Spleen (tissue), 11 donors: ENCODE measurements at regions not wholly inside any gene's neighbourhood (a gene's known extent, or its start where the extent isn't known, plus 50 kb on each side); places are given as distances from the start of the nearest gene placed in this dataset.

Experiments
- DNase-seq: peaks from one replicate; pipeline ENCODE4 v3.0.0-alpha.2; 2020
- H3K27ac ChIP-seq, 8 donors: fragments of 200-600 bp; sonication (generic) in 7 of 8; 1 replicate in 4 of 8; 2 replicates in 4 of 8; pipeline versions ENCODE4 v1.5.0 to v1.8.0; 2016 to 2021; ENCODE audit warnings: inconsistent platforms in 4 of 8, mild to moderate bottlenecking in 4 of 8, moderate library complexity in 1 of 8
- H3K27me3 ChIP-seq, 7 donors: fragments of 200-600 bp; sonication (generic) in 6 of 7; replicated peaks in 1 of 7; 1 replicate in 4 of 7; 2 replicates in 3 of 7; pipeline versions ENCODE4 v1.5.0 to v1.8.0; 2016 to 2021; ENCODE audit warnings: inconsistent platforms in 3 of 7, mild to moderate bottlenecking in 1 of 7
- H3K36me3 ChIP-seq, 6 donors: fragments of 200-600 bp; sonication (generic) in 5 of 6; 1 replicate in 4 of 6; 2 replicates in 2 of 6; pipeline versions ENCODE4 v1.5.0 to v1.8.0; 2016 to 2021; ENCODE audit warnings: inconsistent platforms in 2 of 6
- H3K4me1 ChIP-seq, 6 donors: fragments of 200-600 bp; sonication (generic) in 5 of 6; 1 replicate in 3 of 6; 2 replicates in 3 of 6; pipeline versions ENCODE4 v1.5.0 to v1.8.0; 2016 to 2021; ENCODE audit warnings: inconsistent platforms in 3 of 6
- H3K4me3 ChIP-seq, 8 donors: fragments of 200-600 bp; sonication (generic) in 7 of 8; 1 replicate in 4 of 8; 2 replicates in 4 of 8; pipeline versions ENCODE4 v1.5.0 to v1.8.0; 2016 to 2021; ENCODE audit warnings: inconsistent platforms in 4 of 8, mild to moderate bottlenecking in 4 of 8, moderate library complexity in 2 of 8
- H3K9me3 ChIP-seq, 8 donors: fragments of 200-600 bp; sonication (generic) in 7 of 8; 1 replicate in 4 of 8; 2 replicates in 4 of 8; pipeline versions ENCODE4 v1.5.0 to v1.8.0; 2016 to 2021; ENCODE audit warnings: inconsistent platforms in 4 of 8
- CTCF ChIP-seq, 11 experiments: fragments of 200-600 bp in 7 of 11; fragments of 450-650 bp in 4 of 11; sonication (generic) in 4 of 11; IDR thresholded peaks in 8 of 11; conservative IDR thresholded peaks in 3 of 11; 1 replicate in 7 of 11; 2 replicates in 4 of 11; pipeline versions ENCODE4 v1.4.0 to v1.8.0; 2016 to 2021; ENCODE audit warnings: antibody characterized with exemption in 11 of 11, inconsistent platforms in 4 of 11, mild to moderate bottlenecking in 1 of 11
- POLR2A ChIP-seq, 3 donors: fragments of 450-650 bp; IDR thresholded peaks; one replicate each; pipeline ENCODE4 v1.5.1; 2017; ENCODE audit warnings: antibody characterized with exemption in 3 of 3, mild to moderate bottlenecking in 1 of 3
- POLR2AphosphoS5 ChIP-seq, 3 donors: sonication (generic); formaldehyde crosslinking; IDR thresholded peaks; one replicate each; pipeline ENCODE4 v1.5.1; 2017; ENCODE audit warnings: antibody characterized with exemption in 3 of 3
- WGBS, 5 donors: extraction: QIAGEN DNeasy Blood & Tissue Kit in 3 of 5; methylation state at CpG; one replicate each; pipeline versions ENCODE4 v1.1.5 to v1.1.7; 2013 to 2018; 5-methylcytosine and 5-hydroxymethylcytosine counted together
- intact Hi-C: fragments of 100-400 bp; cut with DNase I; formaldehyde crosslinking; loops from one replicate; pipeline ENCODE4 v1.15.0; 2023; ENCODE audit warnings: low total_unique reads
- donor health status: healthy with polysubstance abuse.
- donor health status: DM: no; HTN: no; CAD: no; lungs with moderate emphysema.
- donor health status: DM: no; HTN: no; CAD: no.
- donor health status: Bipolar disorder and iron deficiency.
- donor health status: healthy.
- donor health status: DM: no; HTN: no; CAD: no.
- donor health status: DM: yes; HTN: yes; CAD: no.

- TF ChIP-seq POLR2AphosphoS5 (IDR thresholded peaks at IDR 0.05) = no peak
- TF ChIP-seq CTCF (IDR thresholded peaks at IDR 0.05 in 8 of 11, conservative IDR thresholded peaks at IDR 0.05 in 3 of 11) = no peak
- no peak for TF ChIP-seq POLR2A (IDR thresholded peaks at IDR 0.05)
- H3K4me1 ChIP-seq = no peaks in the 10 kb centered on the region
- no peak for DNase-seq
- H3K4me3 ChIP-seq = no peak overlapping the region
- H3K27me3 ChIP-seq = no peaks in the 10 kb centered on the region
- no peaks in the 10 kb centered on the region for H3K9me3 ChIP-seq
- no peaks in the 10 kb centered on the region for H3K36me3 ChIP-seq
- intact Hi-C loops = no loop called here
- H3K27ac ChIP-seq = peak overlapping the region in 4 of 8 donors; percentile 59 to 77 (median 66)
- WGBS, 5 donors = 32 to 52% (median 44%) methylated on average over 6 of the region's 6 CpGs
These were observed 109.6 kb upstream of the TMCO5A start for GRCh38 chr15:37824717-37825382.

- Histone ChIP-seq H3K4me3 (no peak overlapping the region), H3K4me1 (no peaks in the 10 kb centered on the region), H3K27me3 (no peaks in the 10 kb centered on the region), H3K36me3 (no peaks in the 10 kb centered on the region), H3K9me3 (peaks cover 0 to 40% (median 23%) of the 10 kb centered on the region in 8 donors), H3K27ac (no peak overlapping the region)
- WGBS, 5 donors = 51 to 74% (median 55%) methylated on average over 3 of the region's 3 CpGs
- TF ChIP-seq CTCF (IDR thresholded peaks at IDR 0.05 in 8 of 11, conservative IDR thresholded peaks at IDR 0.05 in 3 of 11) (no peak), POLR2AphosphoS5 (IDR thresholded peaks at IDR 0.05) (no peak), POLR2A (IDR thresholded peaks at IDR 0.05) (no peak)
- intact Hi-C loops = no loop called here
- no peak for DNase-seq
These were observed 97.2 kb upstream of the TMCO5A start for GRCh38 chr15:37837276-37837675.

GRCh38 chr15:37847776-37848175, 86.7 kb upstream of the TMCO5A start:
- intact Hi-C loops = no loop called here
- no peak overlapping the region for H3K27ac ChIP-seq
- DNase-seq = no peak
- peaks cover 0 to 19% (median 9%) of the 10 kb centered on the region in 8 donors for H3K9me3 ChIP-seq
- H3K4me1 ChIP-seq = no peaks in the 10 kb centered on the region
- no peaks in the 10 kb centered on the region for H3K36me3 ChIP-seq
- H3K4me3 ChIP-seq = no peak overlapping the region
- no peak for TF ChIP-seq POLR2AphosphoS5 (IDR thresholded peaks at IDR 0.05)
- TF ChIP-seq CTCF (IDR thresholded peaks at IDR 0.05 in 8 of 11, conservative IDR thresholded peaks at IDR 0.05 in 3 of 11) = no peak
- TF ChIP-seq POLR2A (IDR thresholded peaks at IDR 0.05) = no peak
- H3K27me3 ChIP-seq = no peaks in the 10 kb centered on the region
- WGBS, 5 donors = 77 to 92% (median 86%) methylated on average over 3 of the region's 3 CpGs

GRCh38 chr15:37856109-37856508, 78.3 kb upstream of the TMCO5A start:
- intact Hi-C loops = no loop called here
- H3K4me3 ChIP-seq = no peak overlapping the region
- WGBS, 5 donors = 80 to 89% (median 84%) methylated on average over 5 of the region's 5 CpGs

More at GRCh38 chr15:37856109-37856508, 78.3 kb upstream of the TMCO5A start:
- H3K27me3 ChIP-seq = no peaks in the 10 kb centered on the region
- DNase-seq = no peak
- no peak overlapping the region for H3K27ac ChIP-seq
- no peak for TF ChIP-seq POLR2A (IDR thresholded peaks at IDR 0.05)
- no peak for TF ChIP-seq CTCF (IDR thresholded peaks at IDR 0.05 in 8 of 11, conservative IDR thresholded peaks at IDR 0.05 in 3 of 11)
- TF ChIP-seq POLR2AphosphoS5 (IDR thresholded peaks at IDR 0.05) = no peak
- H3K4me1 ChIP-seq = no peaks in the 10 kb centered on the region
- H3K36me3 ChIP-seq = no peaks in the 10 kb centered on the region
- H3K9me3 ChIP-seq = peaks cover 0 to under 1% (median 0%) of the 10 kb centered on the region in 8 donors
